Epithelial cell of proximal tubule (primary cell): ENCODE measurements at regions not wholly inside any gene's neighbourhood (a gene's known extent, or its start where the extent isn't known, plus 50 kb on each side); places are given as distances from the start of the nearest gene placed in this dataset.

Source experiments
- DNase-seq: peaks from one replicate; pipeline ENCODE4 v3.0.0-alpha.2; 2011; ENCODE audit warnings: low read depth
- H3K4me3 ChIP-seq: 2 replicates; pipeline ENCODE4 v1.5.1; 2011; ENCODE audit warnings: low read depth, mild to moderate bottlenecking, low read length
- TF ChIP-seq, protein P1 (sequence below): conservative IDR thresholded peaks from 2 replicates; pipeline ENCODE4 v1.5.1; 2012; ENCODE audit warnings: low read depth, mild to moderate bottlenecking, low read length

DNA sequence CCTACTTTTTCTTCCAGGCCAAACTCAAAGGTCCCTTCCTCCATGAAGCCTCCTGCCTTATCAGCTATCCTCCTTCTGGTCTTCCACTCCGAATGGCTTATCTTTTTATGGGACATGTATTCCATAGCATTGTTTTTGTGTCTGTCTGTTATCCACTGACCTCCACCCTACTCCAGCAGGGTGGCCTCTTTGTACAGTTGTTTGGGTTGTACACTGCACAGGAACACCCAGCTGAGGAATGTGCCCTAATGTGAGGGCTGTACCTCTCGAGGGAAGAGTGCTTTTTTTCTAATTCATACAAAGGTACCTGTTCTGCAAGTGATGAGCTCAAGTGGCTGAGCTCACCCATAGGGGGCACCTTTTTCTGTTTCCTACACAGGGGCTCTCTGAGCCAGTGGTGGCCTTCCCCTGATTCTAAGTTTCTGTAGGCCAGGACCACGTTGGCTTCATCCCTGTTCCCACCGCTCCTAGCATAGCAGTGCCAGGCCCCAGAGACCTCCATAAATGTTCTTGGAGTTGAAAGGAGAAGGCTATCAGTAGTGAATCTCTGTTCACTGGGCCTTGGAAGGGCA is 108.2 kb downstream of the FOXD2 start:
- no peak overlapping the region for H3K4me3 ChIP-seq
- TF ChIP-seq, protein P1, sequence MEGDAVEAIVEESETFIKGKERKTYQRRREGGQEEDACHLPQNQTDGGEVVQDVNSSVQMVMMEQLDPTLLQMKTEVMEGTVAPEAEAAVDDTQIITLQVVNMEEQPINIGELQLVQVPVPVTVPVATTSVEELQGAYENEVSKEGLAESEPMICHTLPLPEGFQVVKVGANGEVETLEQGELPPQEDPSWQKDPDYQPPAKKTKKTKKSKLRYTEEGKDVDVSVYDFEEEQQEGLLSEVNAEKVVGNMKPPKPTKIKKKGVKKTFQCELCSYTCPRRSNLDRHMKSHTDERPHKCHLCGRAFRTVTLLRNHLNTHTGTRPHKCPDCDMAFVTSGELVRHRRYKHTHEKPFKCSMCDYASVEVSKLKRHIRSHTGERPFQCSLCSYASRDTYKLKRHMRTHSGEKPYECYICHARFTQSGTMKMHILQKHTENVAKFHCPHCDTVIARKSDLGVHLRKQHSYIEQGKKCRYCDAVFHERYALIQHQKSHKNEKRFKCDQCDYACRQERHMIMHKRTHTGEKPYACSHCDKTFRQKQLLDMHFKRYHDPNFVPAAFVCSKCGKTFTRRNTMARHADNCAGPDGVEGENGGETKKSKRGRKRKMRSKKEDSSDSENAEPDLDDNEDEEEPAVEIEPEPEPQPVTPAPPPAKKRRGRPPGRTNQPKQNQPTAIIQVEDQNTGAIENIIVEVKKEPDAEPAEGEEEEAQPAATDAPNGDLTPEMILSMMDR: peak; percentile 8
- no peak for DNase-seq

DNA sequence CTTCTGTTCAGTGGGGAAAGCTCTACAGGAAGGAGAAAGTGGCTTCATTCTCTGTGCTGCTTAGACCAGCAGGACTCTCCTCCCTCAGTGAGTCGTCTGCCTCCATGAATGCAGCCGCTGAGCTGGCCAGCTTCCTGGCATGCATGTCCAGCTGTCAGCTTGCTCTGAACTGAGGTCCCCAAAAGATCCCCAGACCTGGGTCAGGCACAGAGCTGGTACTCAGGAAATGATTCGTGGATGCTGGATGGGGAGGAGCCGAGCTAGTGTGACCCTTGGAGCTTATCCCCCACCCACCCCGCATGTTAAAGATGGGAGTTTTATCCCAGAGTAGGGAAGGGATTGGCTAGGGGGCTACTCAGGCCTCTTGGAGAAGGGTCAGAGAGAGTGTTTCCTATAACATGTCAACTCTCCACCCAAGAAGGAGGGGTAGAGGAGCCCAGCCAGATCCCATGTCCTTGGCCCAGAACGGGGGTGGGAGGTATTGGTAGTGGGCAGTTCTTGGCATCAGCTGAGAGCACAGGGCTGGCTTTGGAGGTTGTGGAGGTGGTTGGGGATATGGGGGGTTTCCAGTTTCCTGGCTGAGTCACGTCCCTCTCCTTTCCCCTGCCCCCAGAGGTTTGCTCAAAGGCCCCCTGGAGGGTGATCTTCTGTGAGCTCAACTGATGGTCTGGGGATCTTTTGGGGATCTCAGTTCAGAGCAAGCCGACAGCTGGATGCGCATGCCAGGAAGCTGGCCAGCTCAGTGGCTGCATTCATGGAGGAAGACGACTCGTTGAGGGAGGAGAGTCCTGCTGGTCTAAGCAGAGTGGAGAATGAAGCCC is 110.1 kb downstream of the FOXD2 start:
- DNase-seq: no peak
- H3K4me3 ChIP-seq: no peak overlapping the region
- TF ChIP-seq, protein P1: no peak

DNA sequence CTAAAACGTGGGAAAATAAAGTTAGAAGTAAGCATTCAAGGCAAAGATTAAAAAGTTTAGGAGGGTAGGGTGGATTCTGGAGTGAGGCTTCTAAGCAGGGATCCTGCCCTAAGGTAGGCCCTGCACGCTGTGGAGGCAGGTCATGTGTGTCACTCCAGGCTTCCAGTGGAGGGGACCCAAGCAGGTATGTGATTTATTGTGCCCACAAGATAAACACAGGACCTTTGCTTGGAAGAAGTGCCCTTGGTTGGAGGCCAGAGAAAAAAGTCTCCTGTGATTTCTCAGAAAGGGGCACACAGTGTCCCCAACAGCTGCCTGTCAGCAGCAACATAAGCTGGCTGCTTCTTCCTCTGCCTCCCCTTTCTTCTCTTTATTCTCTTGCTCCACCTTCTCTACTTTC is 110.8 kb downstream of the FOXD2 start:
- H3K4me3 ChIP-seq: no peak overlapping the region
- TF ChIP-seq, protein P1: no peak
- DNase-seq: no peak

DNA sequence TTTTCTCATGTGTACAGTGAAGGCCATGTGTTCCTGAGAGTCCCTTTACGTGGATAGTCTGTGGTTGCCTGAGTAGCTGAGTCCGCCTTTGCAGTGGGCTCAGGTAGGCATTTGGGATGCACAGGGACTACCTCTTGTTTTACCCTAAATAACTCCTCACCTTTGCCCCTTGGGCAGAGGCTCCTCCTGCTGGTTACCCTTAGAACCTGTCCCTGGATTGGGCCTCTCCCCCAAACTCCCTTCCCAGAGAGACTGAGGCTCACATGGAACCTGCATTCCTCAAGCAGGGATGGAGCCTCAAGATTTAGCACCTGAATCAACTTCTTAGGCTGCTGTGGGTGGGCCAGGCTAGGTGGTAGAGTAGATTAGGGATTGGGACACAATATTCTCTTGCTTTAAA is 111.7 kb downstream of the FOXD2 start:
- no peak for DNase-seq
- H3K4me3 ChIP-seq: no peak overlapping the region
- TF ChIP-seq, protein P1: no peak

DNA sequence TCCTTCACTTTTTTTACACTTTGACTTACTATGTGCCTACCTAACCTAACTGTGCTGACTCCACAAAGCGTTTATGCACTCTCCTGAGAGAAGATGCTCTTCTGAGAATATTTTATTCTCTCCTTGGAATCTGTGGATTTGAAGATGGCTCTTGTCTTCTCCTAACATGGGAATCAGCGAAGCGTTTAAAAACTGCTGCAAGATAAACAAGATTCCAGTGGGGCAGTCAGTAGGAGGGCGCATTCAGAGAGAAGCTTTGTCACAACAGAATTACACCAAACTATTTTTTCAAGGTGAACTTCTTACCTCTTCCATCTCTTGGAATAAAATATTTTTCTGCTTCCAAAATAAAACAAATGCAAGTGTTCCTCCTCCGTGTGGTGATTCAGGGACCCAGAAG is 113.1 kb downstream of the FOXD2 start:
- no peak overlapping the region for H3K4me3 ChIP-seq
- no peak for DNase-seq
- TF ChIP-seq, protein P1: no peak

DNA sequence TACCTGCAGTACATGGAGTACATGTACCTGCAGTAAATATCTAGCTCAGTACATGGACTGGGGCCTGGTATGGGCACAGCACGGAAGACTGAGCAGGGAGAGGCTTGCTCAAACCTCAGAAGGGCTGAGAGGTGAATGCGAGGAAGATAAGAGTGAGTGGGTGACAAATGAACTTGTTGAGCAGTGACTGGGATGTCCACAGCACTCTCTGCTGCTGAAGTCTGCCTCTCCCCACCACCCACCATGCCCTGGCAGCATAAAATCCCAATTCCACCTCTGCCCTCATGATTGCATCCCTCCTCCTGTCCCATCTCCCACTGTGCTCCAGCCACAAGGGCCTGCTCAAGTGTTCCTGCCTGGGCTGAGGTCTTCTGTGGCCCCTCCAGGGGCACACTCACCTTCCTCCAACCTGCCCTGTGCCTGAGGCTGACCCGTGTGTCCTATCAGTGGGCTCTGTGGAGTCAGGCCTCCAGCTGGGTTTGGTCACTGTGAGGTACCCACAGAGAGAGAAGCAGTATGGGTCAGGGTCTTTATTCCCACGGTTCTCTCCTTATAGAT is 114.2 kb downstream of the FOXD2 start:
- TF ChIP-seq, protein P1: no peak
- DNase-seq: no peak
- no peak overlapping the region for H3K4me3 ChIP-seq
